GM10266 (cell line): ENCODE measurements at regions not wholly inside any gene's neighbourhood (a gene's known extent, or its start where the extent isn't known, plus 50 kb on each side); places are given as distances from the start of the nearest gene placed in this dataset.
"Not testable (repeated sequence)": the region's sequence is repeated elsewhere in the genome, so short reads cannot be mapped to it uniquely, and the experiment has no call there.

Experiments
- DNase-seq: peaks from one replicate; pipeline ENCODE4 v3.0.0; 2012; ENCODE audit errors: extremely low spot score
- CTCF ChIP-seq: IDR thresholded peaks from 2 replicates; pipeline ENCODE4 v1.5.1; 2012; ENCODE audit warnings: mild to moderate bottlenecking, low read depth; ENCODE audit not compliant: control insufficient read depth, insufficient read depth; ENCODE audit errors: missing control alignments

DNA sequence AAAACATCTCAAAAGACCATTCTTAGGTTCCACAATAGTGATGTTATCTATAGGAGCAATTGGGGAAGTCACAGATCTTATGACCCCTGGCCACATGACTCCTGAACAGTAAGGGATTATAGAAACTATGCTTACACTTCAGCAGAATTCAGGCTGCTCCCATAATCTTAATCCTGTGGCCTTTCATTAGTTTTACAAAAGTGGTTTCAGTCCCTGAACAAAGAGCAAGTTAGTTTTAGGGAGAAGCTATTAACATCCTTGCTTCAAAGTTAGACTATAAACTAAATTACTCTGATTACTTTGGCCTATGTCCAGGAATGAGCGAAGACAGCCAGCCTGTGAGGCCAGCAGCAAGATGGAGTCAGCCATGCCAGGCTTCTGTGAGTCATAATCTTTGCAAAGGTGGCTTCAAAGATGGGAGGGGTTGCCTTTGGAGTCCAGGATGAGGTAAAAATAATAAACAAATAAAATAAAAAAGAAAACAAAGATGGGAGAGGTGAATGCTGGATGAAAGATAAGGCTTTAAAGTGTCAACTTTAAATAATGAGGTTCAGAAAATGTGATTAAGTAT lies 168.7 kb upstream of the NDUFV2 start:
- no peak for TF ChIP-seq CTCF
- no peak for DNase-seq

DNA sequence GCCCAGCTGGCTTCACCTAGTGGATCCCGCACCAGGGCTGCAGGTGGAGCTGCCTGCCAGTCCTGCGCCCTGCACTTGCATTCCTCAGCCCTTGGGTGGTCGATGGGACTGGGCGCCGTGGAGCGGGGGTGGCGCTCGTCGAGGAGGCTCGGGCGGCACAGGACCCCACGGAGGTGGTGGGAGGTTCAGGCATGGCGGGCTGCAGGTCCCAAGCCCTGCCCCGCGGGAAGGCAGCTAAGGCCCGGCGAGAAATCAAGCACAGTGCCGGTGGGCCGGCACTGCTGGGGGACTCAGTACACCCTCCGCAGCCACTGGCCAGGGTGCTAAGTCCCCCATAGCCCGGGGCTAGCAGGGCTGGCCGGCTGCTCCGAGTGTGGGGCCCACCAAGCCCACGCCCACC lies 167.2 kb upstream of the NDUFV2 start:
- not testable (repeated sequence) for DNase-seq

DNA sequence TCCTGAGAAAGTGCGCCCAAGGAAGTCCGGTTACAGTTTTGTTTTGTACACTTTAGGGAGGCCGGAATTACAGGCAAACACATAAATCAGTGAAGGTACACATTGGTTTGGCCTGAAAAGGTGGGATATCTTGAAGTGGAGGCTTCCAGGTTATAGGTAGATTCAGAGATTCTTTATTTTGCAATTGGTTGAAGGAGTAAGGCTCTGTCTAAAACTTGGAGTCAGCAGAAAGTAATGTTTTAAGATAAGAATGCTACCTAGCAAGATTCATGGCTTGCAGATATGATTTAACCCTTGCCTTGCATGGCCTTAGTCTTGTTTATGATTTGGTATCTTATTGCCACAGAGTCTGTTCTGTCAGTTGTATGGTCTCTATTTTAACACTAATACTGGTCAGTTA lies 165.9 kb upstream of the NDUFV2 start:
- DNase-seq: no peak
- TF ChIP-seq CTCF: no peak

DNA sequence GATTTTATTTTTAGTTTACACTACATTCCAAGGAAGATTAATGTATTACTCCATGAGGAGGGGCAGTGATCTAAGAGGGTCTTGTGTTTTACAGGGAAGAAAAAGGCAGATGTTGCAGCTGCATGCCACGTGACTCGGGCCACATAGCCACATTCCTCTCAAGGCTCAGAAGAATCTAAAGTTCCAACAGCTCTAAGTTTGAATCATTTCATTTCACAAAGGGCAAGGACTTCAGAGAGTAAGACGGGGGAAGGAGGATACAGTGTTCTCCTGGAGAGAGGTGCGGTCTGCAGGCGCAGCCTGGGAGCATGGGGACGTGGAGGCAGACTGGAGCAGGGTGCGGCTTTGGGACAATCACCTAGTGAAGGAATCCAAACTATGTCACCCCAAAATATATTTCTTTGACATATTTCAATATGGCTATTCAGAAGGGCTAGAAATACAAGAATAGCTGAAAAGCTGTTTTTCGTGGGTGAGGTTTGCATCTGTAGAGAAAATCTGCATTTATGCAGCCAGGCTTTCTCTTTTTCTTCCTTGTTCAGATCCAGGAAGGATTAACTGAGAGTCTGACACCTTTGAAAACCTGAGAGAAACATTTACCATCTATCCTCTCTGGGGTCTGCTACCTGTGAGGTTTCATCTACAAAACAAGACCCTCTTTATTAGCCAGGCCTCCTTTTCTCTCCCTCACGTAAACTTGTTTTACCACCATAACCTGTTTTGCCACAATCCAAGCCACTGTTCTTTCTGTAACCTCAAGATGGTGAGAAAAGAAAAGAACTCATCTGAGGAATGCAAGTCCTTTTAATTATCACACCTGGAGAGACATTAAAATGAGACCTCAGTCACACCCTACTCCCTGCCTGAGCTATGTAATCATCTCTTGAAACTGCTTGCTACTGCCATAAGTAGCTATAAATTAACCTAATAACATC lies 165.1 kb upstream of the NDUFV2 start:
- TF ChIP-seq CTCF: no peak
- no peak for DNase-seq

- no peak for TF ChIP-seq CTCF
- no peak for DNase-seq
These were observed 163.7 kb upstream of the NDUFV2 start for GRCh38 chr18:8938817-8939216.

DNA sequence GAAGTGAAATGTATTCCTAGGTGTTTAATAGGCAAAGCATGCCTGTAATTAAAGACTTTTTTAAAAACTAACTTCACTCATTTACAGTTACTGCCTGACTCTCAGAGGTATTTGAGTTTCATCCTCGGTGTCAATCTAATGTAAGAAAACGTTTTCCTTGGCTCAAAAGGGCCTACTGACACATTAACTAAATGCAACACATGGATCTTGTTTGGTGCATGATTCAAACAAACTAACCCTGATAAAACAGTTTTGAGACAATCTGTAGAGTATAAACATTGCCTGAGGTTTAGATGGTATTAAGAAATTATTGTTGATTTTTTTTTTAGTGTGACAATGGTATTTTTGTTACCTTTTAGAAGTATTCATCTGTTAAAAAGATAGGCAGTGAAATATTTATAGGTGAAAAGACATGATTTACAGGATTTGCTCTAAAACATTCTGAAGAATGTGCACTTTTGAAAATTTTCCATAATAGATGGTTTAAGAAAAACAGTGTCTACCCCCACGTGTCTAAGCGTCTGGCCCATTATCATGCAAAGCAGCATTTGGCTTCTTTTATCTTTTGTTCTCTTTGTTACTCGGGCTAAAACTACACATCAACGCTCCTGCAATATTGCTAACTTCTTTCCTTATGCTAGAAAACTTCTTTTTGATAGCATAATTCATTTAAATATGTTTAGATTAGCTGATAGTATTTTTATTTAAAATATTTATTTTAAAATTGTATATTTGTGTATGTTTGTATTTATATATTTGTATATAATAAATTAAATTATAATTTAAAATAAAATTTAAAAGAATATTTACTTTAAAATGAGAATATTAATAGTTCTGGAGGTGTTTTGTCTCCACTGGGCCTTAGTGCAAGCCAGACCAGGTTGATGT lies 160.2 kb upstream of the NDUFV2 start:
- no peak for DNase-seq
- TF ChIP-seq CTCF: no peak

- no peak for TF ChIP-seq CTCF
- no peak for DNase-seq
These were observed 159.5 kb upstream of the NDUFV2 start for GRCh38 chr18:8942909-8943545.
